T-helper 2 cell treated with Interferon-gamma antibody and Interleukin-4, amounts not matched to agents 100 ng/mL and 5 ng/mL, for 36 hours (primary cell): ENCODE measurements at regions not wholly inside any gene's neighbourhood (a gene's known extent, or its start where the extent isn't known, plus 50 kb on each side); places are given as distances from the start of the nearest gene placed in this dataset.

Experiments used
- intact Hi-C: fragments of 100-400 bp; cut with micrococcal nuclease; formaldehyde crosslinking; loops from one replicate; pipeline ENCODE4 v1.15.1; 2023

DNA sequence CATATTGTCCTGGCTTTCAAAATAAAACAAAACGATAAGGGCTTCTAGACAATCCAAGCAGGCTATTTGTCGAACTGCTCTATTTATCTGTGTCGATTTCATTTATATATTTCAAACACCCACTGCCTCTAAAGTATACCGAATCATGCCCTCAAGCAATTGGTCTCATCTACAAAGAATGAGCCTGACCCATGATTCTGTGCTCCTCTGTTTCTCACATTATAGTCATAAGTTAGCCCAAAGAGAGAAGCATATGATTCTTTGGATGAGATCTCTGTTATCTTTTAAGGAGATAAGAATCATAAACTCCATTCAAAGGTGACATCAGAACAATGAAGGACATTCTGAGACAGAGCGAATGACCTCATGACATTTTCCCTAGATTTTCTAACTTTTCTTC, 191.1 kb downstream of the MAP2K6 start:
- intact Hi-C loops: loop anchor here (10.0 kb wide), 1 partner anchor 129 kb away; no protein-coding TSS in a partner anchor

- intact Hi-C loops: loop anchor here (10.0 kb wide), 1 partner anchor 129 kb away; no protein-coding TSS in a partner anchor
These were observed 191.8 kb downstream of the MAP2K6 start for GRCh38 chr17:69606142-69606800.

- intact Hi-C loops: loop anchor here (1.0 to 10.0 kb wide), 2 partner anchors 128 to 537 kb away; no protein-coding TSS in a partner anchor
These were observed 192.8 kb downstream of the MAP2K6 start for GRCh38 chr17:69607162-69607834.

- intact Hi-C loops: loop anchor here (10.0 kb wide), 1 partner anchor 127 kb away; no protein-coding TSS in a partner anchor
These were observed 193.6 kb downstream of the MAP2K6 start for GRCh38 chr17:69608141-69608540.

DNA sequence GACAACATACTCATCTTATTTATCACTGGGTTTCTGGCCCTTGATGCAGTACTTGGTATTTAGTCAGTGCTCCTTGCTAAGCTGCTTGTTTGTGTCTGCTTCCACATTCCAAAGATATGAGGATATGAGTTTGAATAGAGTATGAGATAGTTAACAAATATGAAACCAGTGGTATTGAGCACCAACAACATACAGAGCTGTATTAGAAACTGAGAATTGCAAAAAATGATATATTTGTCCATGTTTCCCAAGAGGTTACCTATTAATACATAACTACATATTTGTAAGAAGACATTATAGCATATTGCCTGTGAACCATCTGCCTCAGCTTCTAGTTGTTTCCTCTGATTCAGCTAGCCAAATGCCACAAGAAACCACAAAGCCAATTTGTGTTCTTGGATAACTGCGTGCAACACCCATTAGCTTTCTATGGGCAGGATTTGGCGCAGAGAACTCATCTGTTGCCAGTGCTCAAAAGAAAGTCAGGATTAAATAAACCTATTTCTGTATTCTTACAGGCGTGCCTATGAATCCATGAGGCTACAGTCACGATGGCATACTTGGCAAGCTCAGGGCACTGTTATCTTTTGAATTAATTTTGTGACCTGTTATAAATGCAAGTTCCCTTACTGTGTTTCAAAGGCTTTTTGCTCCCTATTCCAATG, 194.4 kb downstream of the MAP2K6 start:
- intact Hi-C loops: loop anchor here (10.0 kb wide), 1 partner anchor 126 kb away; no protein-coding TSS in a partner anchor

DNA sequence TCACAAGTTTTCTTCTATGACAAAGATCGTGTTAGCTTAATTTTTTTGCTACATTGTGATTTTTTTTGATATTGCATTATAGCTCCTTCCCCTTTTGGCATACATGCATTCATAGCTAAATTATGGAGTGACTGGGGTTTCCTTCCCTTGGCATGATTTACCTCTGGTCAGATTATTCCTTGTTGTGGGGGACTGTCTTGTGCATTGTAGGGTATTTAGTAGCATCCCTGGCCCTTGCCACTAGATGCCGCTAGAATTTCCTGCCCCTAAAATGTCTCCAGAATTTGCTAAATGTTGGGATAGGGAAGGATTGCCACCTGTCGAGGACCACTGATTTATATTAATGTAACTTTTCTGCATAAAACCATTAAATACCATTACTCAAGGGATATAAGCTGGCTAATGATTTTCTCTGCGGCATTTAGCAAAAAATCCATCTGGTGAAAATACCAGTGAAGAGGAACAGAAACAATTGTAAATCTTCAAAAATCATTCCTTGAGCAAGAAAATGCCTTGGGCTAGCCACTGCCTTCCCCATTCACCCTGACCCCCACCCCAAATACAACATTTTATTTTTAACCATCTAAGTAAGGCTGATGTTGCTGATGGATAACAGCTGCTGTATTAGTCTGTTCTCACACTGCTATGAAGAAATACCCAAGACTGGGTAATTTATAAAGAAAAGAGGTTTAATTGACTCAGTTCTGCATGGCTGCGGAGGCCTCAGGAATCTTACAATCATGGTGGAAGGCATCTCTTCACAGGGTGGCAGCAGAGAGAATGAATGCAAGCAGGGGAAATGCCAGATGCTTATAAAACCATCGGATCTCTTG, 195.2 kb downstream of the MAP2K6 start:
- intact Hi-C loops: loop anchor here (10.0 kb wide), 1 partner anchor 125 kb away; no protein-coding TSS in a partner anchor

- intact Hi-C loops: no loop called here
These were observed 205.9 kb downstream of the MAP2K6 start for GRCh38 chr17:69620363-69620762.

GRCh38 chr17:69625474-69625873, 211.0 kb downstream of the MAP2K6 start:
- intact Hi-C loops: no loop called here

DNA sequence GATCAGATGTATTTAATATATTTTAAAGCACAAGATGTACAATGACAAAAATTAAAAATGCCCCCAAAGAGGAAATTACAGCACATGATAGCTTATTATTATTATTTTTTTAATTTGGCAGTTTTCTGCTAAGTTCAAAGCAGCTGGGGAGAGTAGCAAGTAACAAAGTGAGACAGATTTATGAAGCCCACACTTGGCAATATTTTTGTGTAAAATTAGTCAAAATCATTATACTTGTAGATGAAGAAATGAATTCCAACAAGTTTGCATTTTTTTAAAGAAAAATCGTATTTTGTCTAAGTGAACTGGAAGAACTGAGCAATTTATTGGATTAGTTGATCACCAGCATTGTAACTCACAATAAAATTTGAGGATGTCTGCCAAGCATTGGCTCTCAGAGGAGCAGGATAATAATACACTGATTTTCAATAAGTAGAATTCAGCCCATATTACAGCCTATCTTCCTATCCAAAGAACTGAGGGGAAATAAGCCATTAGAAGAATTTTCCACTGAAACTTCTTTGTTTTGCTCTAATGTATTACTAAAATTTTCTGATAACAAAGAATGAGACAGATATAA, 215.6 kb downstream of the MAP2K6 start:
- intact Hi-C loops: no loop called here

GRCh38 chr17:69634844-69635243, 220.3 kb downstream of the MAP2K6 start:
- intact Hi-C loops: no loop called here

DNA sequence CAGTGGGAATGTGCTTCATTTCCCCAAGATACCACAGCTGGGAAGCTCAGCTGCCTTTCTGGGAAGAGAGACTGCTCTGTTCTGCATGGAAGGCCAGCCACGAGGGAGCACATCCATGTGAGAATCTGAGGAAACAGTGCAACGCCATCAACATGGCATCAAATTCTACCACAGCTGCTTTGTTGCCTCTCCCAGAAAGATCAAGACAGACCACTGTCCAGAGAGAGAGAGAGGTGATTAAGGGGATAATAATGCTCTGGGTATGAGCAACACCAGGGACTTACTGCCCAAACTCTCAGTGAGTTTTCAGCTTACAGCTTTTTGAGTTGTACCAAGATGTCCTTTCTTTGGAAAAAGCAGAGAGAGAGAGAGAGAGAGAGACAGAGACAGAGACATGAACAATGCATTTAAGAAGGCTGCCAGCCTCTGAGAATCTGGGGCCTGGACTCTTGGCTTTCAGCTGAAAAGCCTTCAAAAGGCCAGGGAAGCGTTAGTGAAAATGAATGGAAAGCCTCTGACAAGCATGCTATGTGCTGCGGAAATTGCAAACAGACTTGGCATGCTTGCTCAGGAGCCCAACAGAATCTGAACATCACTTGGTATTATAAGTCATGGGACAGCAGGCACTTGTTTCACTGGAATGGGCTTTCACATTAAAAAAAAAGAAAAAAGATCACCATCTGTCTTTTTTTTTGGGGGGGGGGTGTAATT, 223.1 kb downstream of the MAP2K6 start:
- intact Hi-C loops: no loop called here

DNA sequence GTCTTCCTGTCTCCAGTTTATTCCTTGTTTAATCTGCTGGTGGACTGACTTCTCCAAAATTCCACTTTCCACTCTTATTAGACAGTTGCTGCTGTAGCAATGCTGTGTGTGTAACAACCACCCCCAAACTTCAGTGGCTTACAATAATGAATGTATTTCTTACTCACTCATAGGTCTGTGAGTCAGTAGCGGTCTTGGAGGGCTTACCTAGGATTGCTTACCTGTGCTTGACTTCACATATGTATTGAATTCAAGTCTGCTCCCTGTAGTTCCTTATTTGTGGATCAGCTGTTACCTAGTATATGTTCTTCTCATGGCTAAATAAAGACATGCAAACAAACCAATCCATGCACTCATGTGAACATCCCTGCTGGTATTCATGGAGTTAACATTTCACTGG, 224.6 kb downstream of the MAP2K6 start:
- intact Hi-C loops: no loop called here

GRCh38 chr17:69640073-69640472, 225.6 kb downstream of the MAP2K6 start:
- intact Hi-C loops: no loop called here

- intact Hi-C loops: no loop called here
These were observed 229.2 kb downstream of the MAP2K6 start for GRCh38 chr17:69643686-69644085.

DNA sequence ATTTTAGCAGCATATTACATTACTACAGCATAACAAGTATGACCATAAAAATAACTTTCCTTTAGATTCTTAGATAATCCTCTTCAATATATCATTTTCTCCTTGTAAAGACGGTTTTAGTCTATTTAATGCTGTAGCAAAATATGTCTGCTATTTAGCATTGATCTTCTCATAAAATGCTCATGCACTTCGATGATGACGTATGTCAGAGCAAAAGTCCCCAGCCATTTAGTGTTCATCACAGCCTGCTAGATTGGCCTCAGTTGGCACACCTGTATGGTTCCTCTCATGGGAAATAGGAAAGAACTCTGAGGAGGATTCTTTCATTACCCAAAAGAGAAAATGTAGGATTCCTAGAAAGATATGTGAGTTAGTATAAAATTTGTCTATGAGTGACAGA, 232.2 kb downstream of the MAP2K6 start:
- intact Hi-C loops: no loop called here

DNA sequence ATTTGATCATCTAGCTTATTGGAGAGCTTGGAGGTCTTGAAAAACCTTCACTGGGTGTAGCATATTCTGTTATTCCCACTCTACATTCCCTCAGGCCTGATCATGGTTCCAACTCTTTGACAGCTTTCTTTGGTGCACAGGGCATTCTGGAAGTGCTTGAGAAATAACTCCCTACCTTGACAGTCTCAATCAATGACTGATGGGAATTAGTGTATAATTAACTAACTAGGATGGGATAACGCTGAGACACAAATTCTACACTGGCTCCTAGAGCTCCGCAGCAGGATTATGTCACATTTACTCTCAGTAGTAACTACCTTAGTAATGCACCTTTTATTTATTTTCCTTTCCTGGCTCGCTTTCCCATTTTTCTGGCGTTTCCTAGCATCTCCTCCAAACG, 236.4 kb downstream of the MAP2K6 start:
- intact Hi-C loops: no loop called here

GRCh38 chr17:69651921-69652320, 237.4 kb downstream of the MAP2K6 start:
- intact Hi-C loops: no loop called here

DNA sequence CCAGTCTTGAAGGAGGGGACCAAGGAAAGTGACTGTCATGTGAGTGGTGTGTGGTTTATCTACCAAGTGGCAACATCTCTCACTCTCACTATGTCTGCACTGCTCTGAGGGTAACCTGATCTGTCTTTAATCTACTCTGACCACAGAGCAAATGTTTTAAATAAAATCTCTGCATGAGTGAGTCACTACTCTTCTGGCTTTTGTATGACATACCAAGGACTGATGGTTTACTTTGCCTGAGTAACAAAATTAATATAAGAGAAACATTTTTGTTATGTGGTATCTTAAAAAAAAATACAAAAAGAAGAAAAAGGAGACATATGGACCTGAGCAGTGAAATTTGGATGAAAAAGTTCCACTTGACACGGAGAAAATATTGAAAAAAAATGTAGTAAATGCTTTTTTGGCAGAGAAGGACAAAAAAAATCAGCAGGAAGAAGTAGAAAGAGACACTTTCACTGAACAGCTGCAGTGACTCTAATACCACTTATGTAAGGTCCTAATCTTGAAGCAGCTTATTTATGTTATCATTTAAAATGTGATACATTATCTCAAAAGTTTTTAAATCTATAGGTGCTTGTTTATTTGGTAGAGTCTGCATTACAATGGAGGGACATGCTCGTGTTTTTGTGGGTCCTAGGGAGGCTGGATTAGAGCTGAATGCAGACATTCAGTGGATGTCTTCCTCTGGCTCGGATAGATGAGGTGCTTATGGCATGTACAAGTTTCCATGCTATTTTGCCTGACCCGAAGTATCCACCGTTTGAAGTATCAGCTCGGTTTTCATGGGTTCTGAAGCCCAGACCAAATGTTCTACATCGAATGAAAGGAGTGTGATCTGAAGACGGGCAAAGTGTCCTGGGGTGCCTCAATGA, 240.7 kb downstream of the MAP2K6 start:
- intact Hi-C loops: no loop called here

DNA sequence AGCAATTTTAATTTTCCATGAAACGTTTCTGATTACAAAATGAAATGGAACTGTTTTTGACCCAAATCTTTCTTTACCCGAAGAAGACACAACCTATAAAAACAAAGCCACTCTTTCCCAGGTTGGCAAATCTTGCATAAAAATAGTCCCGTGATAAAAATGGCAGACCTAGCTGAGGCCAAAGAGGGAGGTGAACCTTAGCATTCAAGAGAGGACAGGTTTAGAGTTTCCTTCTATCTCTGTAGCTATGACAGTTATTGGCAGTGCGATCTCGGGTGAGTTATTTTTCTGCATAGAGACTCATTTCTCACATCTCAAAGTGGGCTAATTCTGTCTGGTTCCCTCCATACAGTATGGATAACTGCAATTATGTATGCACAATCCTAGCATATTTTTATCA, 241.4 kb downstream of the MAP2K6 start:
- intact Hi-C loops: no loop called here
